Choroid plexus epithelial cell (primary cell): ENCODE measurements at regions not wholly inside any gene's neighbourhood (a gene's known extent, or its start where the extent isn't known, plus 50 kb on each side); places are given as distances from the start of the nearest gene placed in this dataset.

Experiments used
- DNase-seq: peaks from one replicate; pipeline ENCODE4 v3.0.0-alpha.2; 2010; ENCODE audit warnings: low read depth
- H3K4me3 ChIP-seq: 2 replicates; pipeline ENCODE4 v1.5.1; 2011; ENCODE audit warnings: low read depth, mild to moderate bottlenecking, control low read depth, low read length, moderate library complexity
- CTCF ChIP-seq: conservative IDR thresholded peaks from 2 replicates; pipeline ENCODE4 v1.5.1; 2011; ENCODE audit warnings: low read depth, mild to moderate bottlenecking, control low read depth, inconsistent platforms, low read length, moderate library complexity

DNA sequence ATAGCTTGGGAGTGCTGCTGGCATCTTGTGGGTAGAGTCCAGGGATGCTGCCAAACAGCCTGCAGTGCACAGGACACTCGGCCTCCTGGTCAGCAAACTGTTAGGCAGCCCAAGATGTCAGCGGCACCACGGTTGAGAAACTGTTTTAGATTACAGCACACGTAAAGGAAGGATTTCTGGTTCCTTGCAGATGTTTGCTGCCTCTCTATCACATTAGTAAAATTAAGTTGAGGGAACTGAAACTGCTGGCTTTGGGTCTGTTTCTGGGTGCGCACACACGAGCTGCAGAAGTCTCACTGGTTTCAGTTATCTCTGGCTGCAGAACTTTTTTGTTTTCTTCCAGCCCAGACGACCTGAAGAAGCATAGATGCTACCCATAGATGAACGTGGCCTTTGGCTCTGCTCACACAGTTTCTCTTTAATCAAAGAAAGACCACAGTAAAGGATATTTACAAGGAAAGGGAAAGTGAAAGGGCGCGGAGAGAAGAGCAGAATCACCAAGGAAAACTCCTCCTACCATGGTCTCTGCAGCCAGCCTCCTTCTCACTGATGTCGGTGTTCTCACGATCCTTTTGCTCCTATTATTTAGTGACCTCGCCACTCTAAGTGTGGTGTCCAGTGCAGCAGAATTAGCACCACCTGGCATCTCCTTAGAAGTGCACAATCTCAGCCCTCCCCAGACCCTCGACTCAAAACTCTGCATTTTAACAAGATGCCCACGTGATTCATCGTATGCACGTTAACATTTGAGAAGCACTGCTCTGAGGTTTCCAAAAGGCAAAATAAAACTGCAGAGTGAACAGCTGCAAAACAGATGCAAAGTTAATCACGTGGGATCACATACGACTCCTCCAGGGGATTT lies 50.6 kb upstream of the AKAP13 start:
- peak overlapping the region; percentile 54 for H3K4me3 ChIP-seq
- TF ChIP-seq CTCF, result no peak
- DNase-seq, result peak; percentile 83
